Erythroblast (primary cell): ENCODE measurements at regions not wholly inside any gene's neighbourhood (a gene's known extent, or its start where the extent isn't known, plus 50 kb on each side); places are given as distances from the start of the nearest gene placed in this dataset.

Experiments
- GATA1 ChIP-seq: IDR thresholded peaks from 2 replicates; pipeline ENCODE4 v1.6.1; 2011; ENCODE audit warnings: low read depth, mild to moderate bottlenecking, control low read depth, low read length, moderate library complexity
- POLR2A ChIP-seq: IDR thresholded peaks from 2 replicates; pipeline ENCODE4 v1.6.1; 2011; ENCODE audit warnings: mild to moderate bottlenecking, low read length

DNA sequence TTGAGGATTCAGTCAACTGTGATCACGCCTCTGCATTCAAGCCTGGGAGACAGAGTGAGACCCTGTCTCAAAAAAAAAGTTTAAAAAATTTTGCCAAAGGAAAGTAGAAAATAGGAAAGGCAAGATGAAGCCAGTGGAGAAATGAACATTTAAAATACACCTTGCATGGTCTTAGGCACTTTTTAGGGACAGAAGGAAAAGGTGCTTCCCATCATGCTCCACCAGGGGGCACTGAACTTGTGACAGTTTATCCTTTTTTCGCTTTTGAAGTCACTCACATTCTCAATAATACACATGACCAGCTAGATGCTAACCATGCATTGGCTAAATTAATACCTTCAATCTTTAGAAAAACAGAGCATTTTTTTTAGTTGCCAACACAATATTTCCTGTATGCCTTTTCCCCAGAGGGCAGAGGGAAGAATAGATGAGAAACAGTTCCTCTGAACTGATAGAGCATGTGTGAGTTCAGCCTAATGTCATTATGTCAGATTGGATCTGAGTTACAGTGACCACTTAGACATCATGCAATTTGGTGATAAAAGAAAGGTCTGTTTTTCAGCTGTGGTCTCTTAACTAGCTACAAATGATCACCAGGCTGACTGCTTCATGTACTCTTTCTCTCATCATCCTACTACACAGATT lies 221.8 kb upstream of the SSTR1 start:
- TF ChIP-seq POLR2A (no peak), GATA1 (no peak)
